Activated naive CD8-positive, alpha-beta T cell treated with anti-CD3 and anti-CD28 coated beads, Interleukin-2, amount 50 U/mL, for 24 hours (primary cell): ENCODE measurements at regions not wholly inside any gene's neighbourhood (a gene's known extent, or its start where the extent isn't known, plus 50 kb on each side); places are given as distances from the start of the nearest gene placed in this dataset.

Source experiments
- ATAC-seq: fragments of 150-1000 bp; cut with Tn5 transposase; one replicate; pipeline ENCODE4 v1.10.0; 2021
- DNase-seq: peaks from one replicate; pipeline ENCODE4 v3.0.0; 2021
- H3K27ac Mint-ChIP-seq: one replicate; pipeline ENCODE4 v1.8.0; 2021; ENCODE audit warnings: mild to moderate bottlenecking, mixed read lengths
- H3K27me3 Mint-ChIP-seq: one replicate; pipeline ENCODE4 v1.8.0; 2021; ENCODE audit warnings: mixed read lengths
- H3K36me3 Mint-ChIP-seq: one replicate; pipeline ENCODE4 v1.8.0; 2021; ENCODE audit warnings: low read depth, mixed read lengths
- H3K4me1 Mint-ChIP-seq: one replicate; pipeline ENCODE4 v1.8.0; 2021; ENCODE audit warnings: mixed read lengths
- H3K4me3 Mint-ChIP-seq: one replicate; pipeline ENCODE4 v1.8.0; 2021; ENCODE audit warnings: mild to moderate bottlenecking, moderate library complexity, mixed read lengths
- H3K9me3 Mint-ChIP-seq: one replicate; pipeline ENCODE4 v1.8.0; 2021; ENCODE audit warnings: mixed read lengths

- Mint-ChIP-seq H3K27ac (no peak overlapping the region), H3K4me3 (no peak overlapping the region), H3K9me3 (no peaks in the 10 kb centered on the region), H3K27me3 (no peaks in the 10 kb centered on the region), H3K36me3 (no peaks in the 10 kb centered on the region), H3K4me1 (no peaks in the 10 kb centered on the region)
- DNase-seq (no peak), ATAC-seq (no peak)
These were observed 669.9 kb downstream of the BRD1 start for GRCh38 chr22:49157529-49158339.

GRCh38 chr22:49156662-49157285 lies 670.9 kb downstream of the BRD1 start:
- DNase-seq (no peak), ATAC-seq (no peak)
- H3K27ac Mint-ChIP-seq, result no peak overlapping the region
- H3K4me3 Mint-ChIP-seq, result no peak overlapping the region
- H3K4me1 Mint-ChIP-seq, result no peaks in the 10 kb centered on the region
- no peaks in the 10 kb centered on the region for H3K27me3 Mint-ChIP-seq
- no peaks in the 10 kb centered on the region for H3K36me3 Mint-ChIP-seq
- no peaks in the 10 kb centered on the region for H3K9me3 Mint-ChIP-seq

GRCh38 chr22:49155770-49156580 lies 671.7 kb downstream of the BRD1 start:
- no peaks in the 10 kb centered on the region for H3K4me1 Mint-ChIP-seq
- ATAC-seq, result no peak

GRCh38 chr22:49155039-49155769 lies 672.5 kb downstream of the BRD1 start:
- no peak overlapping the region for H3K27ac Mint-ChIP-seq
- H3K9me3 Mint-ChIP-seq, result no peaks in the 10 kb centered on the region
- H3K27me3 Mint-ChIP-seq, result no peaks in the 10 kb centered on the region
- H3K36me3 Mint-ChIP-seq, result no peaks in the 10 kb centered on the region
- no peaks in the 10 kb centered on the region for H3K4me1 Mint-ChIP-seq
- no peak for DNase-seq
- no peak overlapping the region for H3K4me3 Mint-ChIP-seq
- no peak for ATAC-seq

More at GRCh38 chr22:49155770-49156580, 671.7 kb downstream of the BRD1 start:
- Mint-ChIP-seq H3K36me3 (no peaks in the 10 kb centered on the region), H3K4me3 (no peak overlapping the region), H3K27me3 (no peaks in the 10 kb centered on the region), H3K9me3 (no peaks in the 10 kb centered on the region), H3K27ac (no peak overlapping the region)
- no peak for DNase-seq

- no peaks in the 10 kb centered on the region for H3K4me1 Mint-ChIP-seq
- no peaks in the 10 kb centered on the region for H3K27me3 Mint-ChIP-seq
- H3K36me3 Mint-ChIP-seq, result no peaks in the 10 kb centered on the region
- DNase-seq, result no peak
- H3K4me3 Mint-ChIP-seq, result no peak overlapping the region
- no peak for ATAC-seq
- H3K9me3 Mint-ChIP-seq, result no peaks in the 10 kb centered on the region
- H3K27ac Mint-ChIP-seq, result no peak overlapping the region
These were observed 673.2 kb downstream of the BRD1 start for GRCh38 chr22:49154433-49154832.

GRCh38 chr22:49153921-49154320 lies 673.8 kb downstream of the BRD1 start:
- DNase-seq (no peak), ATAC-seq (no peak)
- Mint-ChIP-seq H3K4me3 (no peak overlapping the region), H3K9me3 (no peaks in the 10 kb centered on the region), H3K27ac (no peak overlapping the region), H3K36me3 (no peaks in the 10 kb centered on the region), H3K27me3 (peaks cover 2% of the 10 kb centered on the region), H3K4me1 (no peaks in the 10 kb centered on the region)

- ATAC-seq, result no peak
- H3K4me3 Mint-ChIP-seq, result no peak overlapping the region
- H3K36me3 Mint-ChIP-seq, result no peaks in the 10 kb centered on the region
- peaks cover 2% of the 10 kb centered on the region for H3K27me3 Mint-ChIP-seq
- no peaks in the 10 kb centered on the region for H3K9me3 Mint-ChIP-seq
- DNase-seq, result no peak
- no peak overlapping the region for H3K27ac Mint-ChIP-seq
- H3K4me1 Mint-ChIP-seq, result no peaks in the 10 kb centered on the region
These were observed 674.5 kb downstream of the BRD1 start for GRCh38 chr22:49152939-49153770.

- Mint-ChIP-seq H3K4me3 (no peak overlapping the region), H3K4me1 (no peaks in the 10 kb centered on the region), H3K27me3 (peaks cover 7% of the 10 kb centered on the region), H3K27ac (no peak overlapping the region), H3K9me3 (no peaks in the 10 kb centered on the region), H3K36me3 (no peaks in the 10 kb centered on the region)
- ATAC-seq (no peak), DNase-seq (no peak)
These were observed 675.3 kb downstream of the BRD1 start for GRCh38 chr22:49152127-49152938.

- Mint-ChIP-seq H3K9me3 (no peaks in the 10 kb centered on the region), H3K36me3 (no peaks in the 10 kb centered on the region), H3K4me3 (no peak overlapping the region), H3K27ac (no peak overlapping the region), H3K4me1 (no peaks in the 10 kb centered on the region), H3K27me3 (peaks cover 7% of the 10 kb centered on the region)
- DNase-seq (no peak), ATAC-seq (no peak)
These were observed 676.2 kb downstream of the BRD1 start for GRCh38 chr22:49151256-49152126.

GRCh38 chr22:49150801-49151221 lies 676.9 kb downstream of the BRD1 start:
- no peaks in the 10 kb centered on the region for H3K9me3 Mint-ChIP-seq
- DNase-seq (no peak), ATAC-seq (no peak)
- H3K4me3 Mint-ChIP-seq, result no peak overlapping the region
- no peaks in the 10 kb centered on the region for H3K4me1 Mint-ChIP-seq
- H3K27ac Mint-ChIP-seq, result no peak overlapping the region
- peaks cover 7% of the 10 kb centered on the region for H3K27me3 Mint-ChIP-seq
- no peaks in the 10 kb centered on the region for H3K36me3 Mint-ChIP-seq

- no peaks in the 10 kb centered on the region for H3K9me3 Mint-ChIP-seq
- H3K4me1 Mint-ChIP-seq, result no peaks in the 10 kb centered on the region
- ATAC-seq (no peak), DNase-seq (no peak)
- no peak overlapping the region for H3K4me3 Mint-ChIP-seq
- no peaks in the 10 kb centered on the region for H3K36me3 Mint-ChIP-seq
- no peak overlapping the region for H3K27ac Mint-ChIP-seq
- H3K27me3 Mint-ChIP-seq, result peaks cover 7% of the 10 kb centered on the region
These were observed 677.7 kb downstream of the BRD1 start for GRCh38 chr22:49149721-49150608.
